CD4-positive, alpha-beta memory T cell (primary cell): ENCODE measurements at regions not wholly inside any gene's neighbourhood (a gene's known extent, or its start where the extent isn't known, plus 50 kb on each side); places are given as distances from the start of the nearest gene placed in this dataset.

Experiments used
- CTCF ChIA-PET: fragments of 350-600 bp; sonication (Branson Sonifier 250); formaldehyde crosslinking; loops from one replicate; lab custom pipeline; 2021; ENCODE audit warnings: inconsistent platforms; ENCODE audit not compliant: partially characterized antibody; lab: Charles Lee
- POLR2A ChIA-PET: fragments of 350-600 bp; sonication (Branson Sonifier 250); formaldehyde crosslinking; loops from one replicate; lab custom pipeline; 2021; ENCODE audit not compliant: partially characterized antibody; lab: Charles Lee
- DNase-seq, 5 donors: peaks; one replicate each; pipeline versions ENCODE4 v3.0.0 to v3.0.0-alpha.2; 2020 to 2022; ENCODE audit warnings: mixed read lengths in 1 of 5
- H3K27ac ChIP-seq: one replicate; pipeline ENCODE4 v1.7.0; 2013; ENCODE audit warnings: low read depth, low read length
- H3K27me3 ChIP-seq: 2 replicates; pipeline ENCODE4 v1.7.0; 2013; ENCODE audit warnings: mild to moderate bottlenecking, low read length, moderate library complexity; ENCODE audit not compliant: insufficient read depth
- H3K36me3 ChIP-seq: 2 replicates; pipeline ENCODE4 v1.7.0; 2013; ENCODE audit warnings: mild to moderate bottlenecking, low read length, moderate library complexity; ENCODE audit not compliant: insufficient read depth
- H3K4me1 ChIP-seq: 2 replicates; pipeline ENCODE4 v1.7.0; 2013; ENCODE audit warnings: mild to moderate bottlenecking, low read length, moderate library complexity; ENCODE audit not compliant: insufficient read depth
- H3K4me3 ChIP-seq, 2 donors: one replicate each; pipeline ENCODE4 v1.7.0; 2013; ENCODE audit warnings: low read length in 2 of 2, mild to moderate bottlenecking in 1 of 2
- H3K9me3 ChIP-seq, 2 donors: one replicate each; pipeline ENCODE4 v1.7.0; 2013; ENCODE audit warnings: low read length in 2 of 2, control low read depth in 1 of 2; ENCODE audit not compliant: control insufficient read depth in 1 of 2
- H3K27ac Mint-ChIP-seq, 7 donors: one replicate each; pipeline ENCODE4 v1.8.0; 2020 to 2021; ENCODE audit warnings: mixed read lengths in 7 of 7, mild to moderate bottlenecking in 6 of 7, inconsistent platforms in 3 of 7, moderate library complexity in 3 of 7
- H3K27me3 Mint-ChIP-seq, 2 donors: one replicate each; pipeline ENCODE4 v1.8.0; 2020 to 2021; ENCODE audit warnings: mixed read lengths in 2 of 2
- H3K36me3 Mint-ChIP-seq, 2 donors: one replicate each; pipeline ENCODE4 v1.8.0; 2020 to 2021; ENCODE audit warnings: mixed read lengths in 2 of 2, inconsistent platforms in 1 of 2, mild to moderate bottlenecking in 1 of 2
- H3K4me1 Mint-ChIP-seq, 4 donors: one replicate each; pipeline ENCODE4 v1.8.0; 2020 to 2021; ENCODE audit warnings: mixed read lengths in 4 of 4, mild to moderate bottlenecking in 1 of 4
- H3K4me3 Mint-ChIP-seq, 8 donors: one replicate each; pipeline ENCODE4 v1.8.0; 2020 to 2021; ENCODE audit warnings: mixed read lengths in 8 of 8, mild to moderate bottlenecking in 7 of 8, moderate library complexity in 6 of 8, inconsistent platforms in 3 of 8
- H3K9me3 Mint-ChIP-seq, 8 donors: one replicate each; pipeline ENCODE4 v1.8.0; 2020 to 2021; ENCODE audit warnings: mixed read lengths in 8 of 8, mild to moderate bottlenecking in 5 of 8, inconsistent platforms in 3 of 8, moderate library complexity in 1 of 8
- intact Hi-C: fragments of 100-400 bp; cut with micrococcal nuclease; formaldehyde crosslinking; loops from one replicate; pipeline ENCODE4 v1.15.1; 2023

DNA sequence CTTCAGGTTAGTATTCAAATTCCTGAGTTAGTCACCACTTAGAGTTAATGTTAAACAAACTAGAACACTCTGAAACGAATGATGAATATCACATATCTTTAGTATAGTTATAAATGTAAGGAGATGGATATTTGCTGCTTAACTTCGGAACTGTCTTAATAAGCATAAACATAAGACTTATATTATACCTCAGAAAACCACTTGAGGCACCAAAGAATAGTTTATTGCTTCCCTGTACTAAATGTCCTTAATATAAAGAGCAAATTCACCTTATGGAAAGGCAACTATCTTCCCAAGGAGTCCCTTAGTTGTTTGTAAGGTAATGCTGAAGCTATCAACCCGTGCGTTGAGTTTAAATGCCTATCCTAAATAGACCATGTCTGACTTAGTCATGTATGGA is 300.0 kb upstream of the ADAMTSL1 start:
- no peak for DNase-seq
- intact Hi-C loops, result no loop called here
- no peaks in the 10 kb centered on the region for H3K27me3 Mint-ChIP-seq
- H3K36me3 Mint-ChIP-seq, result no peaks in the 10 kb centered on the region
- H3K4me1 Mint-ChIP-seq, result no peaks in the 10 kb centered on the region
- H3K27ac Mint-ChIP-seq, result no peak overlapping the region
- CTCF ChIA-PET, result no interaction called here
- Histone ChIP-seq H3K4me1 (no peaks in the 10 kb centered on the region), H3K36me3 (no peaks in the 10 kb centered on the region), H3K27ac (no peak overlapping the region), H3K4me3 (no peak overlapping the region), H3K9me3 (no peaks in the 10 kb centered on the region), H3K27me3 (no peaks in the 10 kb centered on the region)
- no peak overlapping the region for H3K4me3 Mint-ChIP-seq
- POLR2A ChIA-PET, result no interaction called here
- H3K9me3 Mint-ChIP-seq, result peaks cover 0 to 14% (median 6%) of the 10 kb centered on the region in 8 donors

DNA sequence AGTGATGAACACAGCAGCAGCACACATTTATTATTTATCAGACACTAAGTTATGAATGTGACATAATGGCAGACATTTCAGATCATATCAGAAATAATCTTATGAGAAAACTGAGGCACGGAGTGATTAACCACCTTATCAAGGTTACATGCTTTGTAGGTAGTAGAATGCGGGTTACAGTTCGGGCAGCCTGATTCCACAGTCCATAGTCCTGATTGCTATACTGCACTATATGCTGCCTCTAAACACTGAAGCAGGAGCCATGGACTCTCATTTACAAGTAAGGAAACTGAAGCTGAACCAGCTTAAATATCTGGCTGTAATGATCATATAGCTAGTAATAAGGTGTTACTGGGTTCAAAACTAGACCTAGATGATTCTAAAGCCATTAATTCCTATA is 291.3 kb upstream of the ADAMTSL1 start:
- no peaks in the 10 kb centered on the region for H3K27me3 Mint-ChIP-seq
- POLR2A ChIA-PET, result no interaction called here
- Histone ChIP-seq H3K27ac (no peak overlapping the region), H3K9me3 (no peaks in the 10 kb centered on the region), H3K27me3 (no peaks in the 10 kb centered on the region), H3K4me3 (no peak overlapping the region), H3K4me1 (no peaks in the 10 kb centered on the region), H3K36me3 (no peaks in the 10 kb centered on the region)
- intact Hi-C loops, result no loop called here
- CTCF ChIA-PET, result no interaction called here
- H3K36me3 Mint-ChIP-seq, result no peaks in the 10 kb centered on the region
- H3K9me3 Mint-ChIP-seq, result peaks cover 0 to 8% (median 3%) of the 10 kb centered on the region in 8 donors
- H3K27ac Mint-ChIP-seq, result no peak overlapping the region
- H3K4me3 Mint-ChIP-seq, result no peak overlapping the region
- no peaks in the 10 kb centered on the region for H3K4me1 Mint-ChIP-seq
- DNase-seq, result no peak

DNA sequence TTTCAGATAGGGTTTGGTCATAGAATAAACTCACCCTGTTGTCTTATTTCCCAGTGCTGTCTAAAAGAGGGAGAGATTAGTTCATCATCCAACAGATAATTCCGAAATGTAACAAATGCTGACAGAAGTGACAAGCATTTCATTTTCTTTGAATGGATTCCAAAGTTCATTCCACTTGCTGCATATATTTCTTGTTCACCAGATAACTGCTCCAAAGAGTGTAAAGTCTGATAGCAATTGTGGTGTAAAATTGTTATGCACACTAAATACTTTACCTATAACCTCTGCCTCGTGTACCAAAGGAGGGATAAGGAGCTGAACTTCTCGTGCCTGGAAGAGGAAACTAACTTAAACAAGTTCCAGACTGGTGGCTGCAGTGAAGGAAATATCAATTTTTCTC is 290.0 kb upstream of the ADAMTSL1 start:
- no peaks in the 10 kb centered on the region for H3K9me3 ChIP-seq
- CTCF ChIA-PET, result no interaction called here
- no peaks in the 10 kb centered on the region for H3K36me3 ChIP-seq
- no peak overlapping the region for H3K4me3 ChIP-seq
- no peak for DNase-seq
- H3K27me3 Mint-ChIP-seq, result no peaks in the 10 kb centered on the region
- intact Hi-C loops, result no loop called here
- no peak overlapping the region for H3K27ac ChIP-seq
- H3K27me3 ChIP-seq, result no peaks in the 10 kb centered on the region
- H3K4me3 Mint-ChIP-seq, result no peak overlapping the region
- H3K4me1 Mint-ChIP-seq, result no peaks in the 10 kb centered on the region
- POLR2A ChIA-PET, result no interaction called here
- H3K36me3 Mint-ChIP-seq, result no peaks in the 10 kb centered on the region
- H3K27ac Mint-ChIP-seq, result no peak overlapping the region
- H3K9me3 Mint-ChIP-seq, result peaks cover 0 to 4% (median 0%) of the 10 kb centered on the region in 8 donors
- no peaks in the 10 kb centered on the region for H3K4me1 ChIP-seq

DNA sequence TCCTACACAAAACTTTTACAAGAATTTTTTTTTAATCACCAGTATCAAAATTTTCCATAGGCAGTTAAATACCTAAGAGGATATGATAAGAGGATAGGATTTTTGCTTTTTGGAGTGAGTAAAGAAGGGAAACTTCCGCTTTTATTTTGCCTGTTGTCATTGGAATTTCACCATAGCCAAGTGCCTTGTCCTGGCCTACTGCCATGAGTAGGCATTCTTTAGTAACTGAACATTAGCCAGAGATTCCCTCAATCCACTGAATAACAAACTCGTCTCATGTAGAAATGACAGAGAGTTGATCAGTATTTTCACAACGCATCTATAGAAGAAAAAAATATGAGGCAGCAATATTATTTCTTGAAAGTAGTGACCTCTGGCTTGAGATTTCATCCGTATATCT is 289.6 kb upstream of the ADAMTSL1 start:
- no peaks in the 10 kb centered on the region for H3K27me3 ChIP-seq
- H3K4me1 Mint-ChIP-seq, result no peaks in the 10 kb centered on the region
- H3K36me3 Mint-ChIP-seq, result no peaks in the 10 kb centered on the region
- H3K27ac Mint-ChIP-seq, result no peak overlapping the region
- H3K9me3 Mint-ChIP-seq, result peaks cover 0 to 2% (median 0%) of the 10 kb centered on the region in 8 donors
- intact Hi-C loops, result no loop called here
- H3K4me3 ChIP-seq, result no peak overlapping the region
- no peaks in the 10 kb centered on the region for H3K36me3 ChIP-seq
- no peak overlapping the region for H3K4me3 Mint-ChIP-seq
- H3K27ac ChIP-seq, result no peak overlapping the region
- no peaks in the 10 kb centered on the region for H3K27me3 Mint-ChIP-seq
- ChIA-PET POLR2A (no interaction called here), CTCF (no interaction called here)
- no peaks in the 10 kb centered on the region for H3K9me3 ChIP-seq
- no peak for DNase-seq
- no peaks in the 10 kb centered on the region for H3K4me1 ChIP-seq

DNA sequence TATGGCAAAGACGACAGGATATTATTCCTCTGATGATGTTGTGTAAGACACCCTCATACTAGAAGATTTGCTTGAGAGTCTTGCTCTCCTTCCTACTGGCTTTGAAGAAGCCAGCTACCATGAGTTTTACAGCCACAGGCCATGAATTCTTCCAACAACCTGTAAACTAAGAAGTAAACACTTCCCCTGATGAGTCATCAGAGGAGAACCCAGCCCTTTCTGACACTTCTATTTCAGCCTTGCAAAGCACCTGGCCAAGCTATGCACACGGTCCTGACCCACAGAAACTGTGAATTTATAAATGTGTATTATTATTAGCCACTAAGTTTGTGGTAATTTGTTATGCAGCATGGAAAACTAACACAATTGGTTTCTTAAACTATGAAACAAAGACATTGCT is 288.8 kb upstream of the ADAMTSL1 start:
- Histone ChIP-seq H3K9me3 (no peaks in the 10 kb centered on the region), H3K4me1 (no peaks in the 10 kb centered on the region), H3K36me3 (no peaks in the 10 kb centered on the region), H3K27ac (no peak overlapping the region), H3K27me3 (no peaks in the 10 kb centered on the region), H3K4me3 (no peak overlapping the region)
- intact Hi-C loops, result no loop called here
- ChIA-PET CTCF (no interaction called here), POLR2A (no interaction called here)
- H3K4me1 Mint-ChIP-seq, result no peaks in the 10 kb centered on the region
- DNase-seq, result no peak
- peaks cover 0 to 2% (median 0%) of the 10 kb centered on the region in 8 donors for H3K9me3 Mint-ChIP-seq
- no peaks in the 10 kb centered on the region for H3K27me3 Mint-ChIP-seq
- H3K27ac Mint-ChIP-seq, result no peak overlapping the region
- H3K4me3 Mint-ChIP-seq, result no peak overlapping the region
- H3K36me3 Mint-ChIP-seq, result no peaks in the 10 kb centered on the region

DNA sequence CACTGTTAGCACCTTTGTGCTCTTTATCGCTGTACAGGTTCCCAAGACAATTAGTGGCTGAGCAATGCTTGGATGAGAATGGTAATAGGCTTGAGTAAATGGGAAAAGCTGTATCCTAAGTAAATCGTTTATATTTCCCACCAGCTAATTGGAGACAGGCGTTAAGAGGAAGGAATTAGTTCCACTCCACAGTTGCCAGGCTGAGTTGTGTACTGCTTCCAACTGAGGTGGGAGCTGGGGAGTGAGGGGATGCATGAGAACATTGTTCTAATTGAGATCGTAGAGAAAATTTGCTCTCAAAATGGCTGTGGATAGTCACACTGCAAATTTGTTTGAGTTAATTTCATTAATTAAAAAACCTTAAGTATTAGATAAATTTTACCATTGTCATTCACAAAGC is 285.0 kb upstream of the ADAMTSL1 start:
- H3K4me3 ChIP-seq, result no peak overlapping the region
- Mint-ChIP-seq H3K27ac (no peak overlapping the region), H3K9me3 (peaks cover 0 to 2% (median 0%) of the 10 kb centered on the region in 8 donors), H3K36me3 (no peaks in the 10 kb centered on the region), H3K4me3 (no peak overlapping the region), H3K27me3 (no peaks in the 10 kb centered on the region), H3K4me1 (no peaks in the 10 kb centered on the region)
- intact Hi-C loops, result no loop called here
- no peak overlapping the region for H3K27ac ChIP-seq
- no peaks in the 10 kb centered on the region for H3K4me1 ChIP-seq
- CTCF ChIA-PET, result no interaction called here
- no peaks in the 10 kb centered on the region for H3K27me3 ChIP-seq
- POLR2A ChIA-PET, result no interaction called here
- no peaks in the 10 kb centered on the region for H3K9me3 ChIP-seq
- no peak for DNase-seq
- H3K36me3 ChIP-seq, result no peaks in the 10 kb centered on the region

DNA sequence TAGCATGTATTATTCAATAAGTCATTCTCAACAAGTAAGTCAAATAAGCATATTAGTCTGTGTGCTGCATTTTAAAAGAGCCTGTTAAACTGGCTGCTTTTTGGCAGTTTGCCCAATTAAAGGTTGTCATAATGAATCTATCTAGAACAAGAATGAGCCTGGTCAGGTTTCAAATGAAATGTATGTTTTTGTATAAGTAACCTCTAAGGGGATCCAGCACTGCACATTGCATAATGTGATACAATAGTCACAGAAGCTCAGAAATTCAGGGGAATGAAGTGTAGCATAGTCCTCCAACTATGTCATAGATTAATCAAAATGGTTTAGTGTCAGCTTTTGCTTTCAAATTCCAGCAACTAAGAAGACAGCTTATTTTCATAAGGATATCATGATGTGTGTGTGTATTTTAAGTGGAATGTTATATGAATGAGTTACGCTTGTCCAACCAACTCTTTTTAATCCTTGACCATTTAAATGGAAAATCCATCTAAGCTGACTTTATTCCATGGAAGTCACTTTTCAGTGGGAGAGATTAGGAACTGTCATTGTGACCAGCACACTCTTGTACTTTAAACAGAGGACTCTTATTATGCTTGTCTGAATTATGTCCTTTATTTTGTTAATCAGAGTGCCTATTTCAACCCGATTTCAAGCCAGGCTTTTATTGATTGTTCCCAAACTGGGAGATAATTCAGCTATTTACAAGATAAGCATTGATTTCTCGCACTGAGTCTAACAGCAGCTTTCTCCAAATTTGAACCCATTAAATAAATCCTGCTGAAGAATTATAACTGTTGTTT is 283.9 kb upstream of the ADAMTSL1 start:
- H3K4me1 ChIP-seq, result no peaks in the 10 kb centered on the region
- Mint-ChIP-seq H3K27me3 (peaks cover 0 to 1% of the 10 kb centered on the region in 2 donors), H3K9me3 (peaks cover 0 to 2% (median 0%) of the 10 kb centered on the region in 8 donors), H3K4me3 (no peak overlapping the region), H3K36me3 (no peaks in the 10 kb centered on the region), H3K4me1 (no peaks in the 10 kb centered on the region), H3K27ac (no peak overlapping the region)
- no peaks in the 10 kb centered on the region for H3K36me3 ChIP-seq
- ChIA-PET POLR2A (no interaction called here), CTCF (no interaction called here)
- H3K27me3 ChIP-seq, result no peaks in the 10 kb centered on the region
- intact Hi-C loops, result no loop called here
- no peak overlapping the region for H3K4me3 ChIP-seq
- H3K27ac ChIP-seq, result no peak overlapping the region
- no peaks in the 10 kb centered on the region for H3K9me3 ChIP-seq
- no peak for DNase-seq
